H1 (cell line): ENCODE measurements at regions not wholly inside any gene's neighbourhood (a gene's known extent, or its start where the extent isn't known, plus 50 kb on each side); places are given as distances from the start of the nearest gene placed in this dataset.

ENCODE experiments used
- CTCF ChIA-PET: fragments of 300-600 bp; sonication (Branson Sonifier 250); formaldehyde crosslinking; loops from one replicate; lab custom pipeline; 2021; ENCODE audit not compliant: partially characterized antibody; lab: Charles Lee
- POLR2A ChIA-PET: fragments of 300-600 bp; sonication (Branson Sonifier 250); formaldehyde crosslinking; loops from one replicate; lab custom pipeline; 2021; ENCODE audit warnings: inconsistent platforms; ENCODE audit not compliant: partially characterized antibody; lab: Charles Lee
- DNase-seq, 2 experiments: peaks; one replicate each; pipeline versions ENCODE4 v3.0.0 to v3.0.0-alpha.2; 2010 to 2022; ENCODE audit warnings: low spot score in 2 of 2, low read depth in 1 of 2, mixed read lengths in 1 of 2
- FAIRE-seq: peaks from 2 replicates; lab custom pipeline; 2011; peaks lifted over from hg19 to GRCh38; lab: Jason Lieb, UNC
- H2AFZ ChIP-seq: 2 replicates; pipeline ENCODE4 v1.8.1; 2012; ENCODE audit warnings: low read length, inconsistent platforms
- H2AK5ac ChIP-seq: 2 replicates; pipeline ENCODE4 v1.6.1; 2013; ENCODE audit warnings: low read depth, low read length
- H2BK120ac ChIP-seq: replicated peaks from 2 replicates; pipeline ENCODE3; 2013; ENCODE audit warnings: low read depth, low read length, inconsistent platforms
- H2BK12ac ChIP-seq: 2 replicates; pipeline ENCODE4 v1.6.1; 2013; ENCODE audit warnings: low read depth, low read length
- H2BK15ac ChIP-seq: 2 replicates; pipeline ENCODE4 v1.6.1; 2013; ENCODE audit warnings: low read length
- H2BK20ac ChIP-seq: 2 replicates; pipeline ENCODE4 v1.6.1; 2013; ENCODE audit warnings: low read length
- H2BK5ac ChIP-seq: 2 replicates; pipeline ENCODE4 v1.6.1; 2013; ENCODE audit warnings: low read depth, low read length
- H3K14ac ChIP-seq: 2 replicates; pipeline ENCODE4 v1.6.1; 2013; ENCODE audit warnings: inconsistent platforms; ENCODE audit not compliant: insufficient read length
- H3K18ac ChIP-seq: 2 replicates; pipeline ENCODE4 v1.6.1; 2013; ENCODE audit warnings: low read length; ENCODE audit errors: extremely low read depth
- H3K23ac ChIP-seq: 2 replicates; pipeline ENCODE4 v1.6.1; 2013; ENCODE audit warnings: inconsistent platforms; ENCODE audit not compliant: insufficient read length
- H3K23me2 ChIP-seq: 2 replicates; pipeline ENCODE4 v1.6.1; 2013; ENCODE audit warnings: low read depth, low read length
- H3K27ac ChIP-seq: 2 replicates; pipeline ENCODE4 v1.6.1; 2011; ENCODE audit warnings: low read depth, low read length, inconsistent platforms
- H3K27me3 ChIP-seq, 4 experiments: replicated peaks in 1 of 4; 1 replicate in 1 of 4; 2 replicates in 3 of 4; pipeline versions ENCODE4 v1.6.1 to v1.8.1; 2011 to 2013; ENCODE audit warnings: low read length in 3 of 4, mild to moderate bottlenecking in 3 of 4, inconsistent platforms in 2 of 4, mixed read lengths in 2 of 4, moderate library complexity in 1 of 4; ENCODE audit not compliant: control insufficient read depth in 3 of 4, insufficient read depth in 3 of 4; ENCODE audit errors: extremely low read depth in 1 of 4
- H3K36me3 ChIP-seq, 4 experiments: 2 replicates each; pipeline versions ENCODE4 v1.6.1 to v1.8.1; 2011 to 2013; ENCODE audit warnings: mild to moderate bottlenecking in 4 of 4, low read length in 3 of 4, moderate library complexity in 2 of 4, control low read depth in 1 of 4, inconsistent platforms in 1 of 4; ENCODE audit not compliant: insufficient read depth in 4 of 4, control insufficient read depth in 2 of 4
- H3K4ac ChIP-seq: replicated peaks from 2 replicates; pipeline ENCODE3; 2013; ENCODE audit warnings: low read length, low read depth, mixed read lengths, inconsistent platforms; ENCODE audit not compliant: insufficient read length
- H3K4me1 ChIP-seq, 4 experiments: replicated peaks in 1 of 4; 1 replicate in 1 of 4; 2 replicates in 3 of 4; pipeline versions ENCODE4 v1.6.1 to v1.8.1; 2011 to 2013; ENCODE audit warnings: low read length in 3 of 4, inconsistent platforms in 2 of 4, mixed read lengths in 1 of 4; ENCODE audit not compliant: insufficient read depth in 4 of 4, control insufficient read depth in 3 of 4
- H3K4me2 ChIP-seq, 2 experiments: 2 replicates each; pipeline versions ENCODE4 v1.6.1 to v1.8.1; 2011 to 2013; ENCODE audit warnings: low read depth in 2 of 2, low read length in 2 of 2, control low read depth in 1 of 2, inconsistent platforms in 1 of 2, mild to moderate bottlenecking in 1 of 2; ENCODE audit not compliant: insufficient read depth in 1 of 2
- H3K4me3 ChIP-seq, 4 experiments: fragments of 200-600, 300-600 bp in 1 of 4; sonication (generic), shearing (Covaris generic), sonication (Bioruptor Twin) in 1 of 4; 2 replicates each; pipeline versions ENCODE4 v1.5.1 to v1.8.1; 2011 to 2016; ENCODE audit warnings: low read length in 4 of 4, low read depth in 3 of 4, control low read depth in 2 of 4, inconsistent platforms in 2 of 4, mild to moderate bottlenecking in 2 of 4, mixed read lengths in 1 of 4, moderate library complexity in 1 of 4; ENCODE audit not compliant: insufficient read depth in 2 of 4; ENCODE audit errors: extremely low read depth in 1 of 4
- H3K56ac ChIP-seq: replicated peaks from 2 replicates; pipeline ENCODE3; 2013; ENCODE audit warnings: low read depth, mild to moderate bottlenecking, mixed read lengths, low read length, inconsistent platforms; ENCODE audit not compliant: insufficient read length
- H3K79me1 ChIP-seq: 2 replicates; pipeline ENCODE4 v1.6.1; 2013; ENCODE audit warnings: low read depth, low read length, control low read depth
- H3K79me2 ChIP-seq, 2 experiments: 2 replicates each; pipeline versions ENCODE4 v1.6.1 to v1.8.1; 2012 to 2013; ENCODE audit warnings: low read length in 2 of 2, mild to moderate bottlenecking in 2 of 2, inconsistent platforms in 1 of 2; ENCODE audit not compliant: insufficient read depth in 2 of 2, control insufficient read depth in 1 of 2
- H3K9ac ChIP-seq, 4 experiments: replicated peaks in 1 of 4; 1 replicate in 1 of 4; 2 replicates in 3 of 4; pipeline versions ENCODE4 v1.6.1 to v1.8.1; 2011 to 2013; ENCODE audit warnings: low read depth in 3 of 4, low read length in 3 of 4, control low read depth in 2 of 4, mild to moderate bottlenecking in 2 of 4, moderate library complexity in 2 of 4, inconsistent platforms in 1 of 4; ENCODE audit errors: extremely low read depth in 1 of 4
- H3K9me3 ChIP-seq, 2 experiments: 2 replicates each; pipeline versions ENCODE4 v1.6.1 to v1.8.1; 2012 to 2013; ENCODE audit warnings: mild to moderate bottlenecking in 2 of 2, moderate library complexity in 2 of 2, control low read depth in 1 of 2, inconsistent platforms in 1 of 2, low read depth in 1 of 2, low read length in 1 of 2, mixed read lengths in 1 of 2; ENCODE audit not compliant: insufficient read depth in 2 of 2
- H4K20me1 ChIP-seq, 2 experiments: replicated peaks in 1 of 2; 2 replicates each; pipeline versions ENCODE3 to v1.8.1; 2011 to 2013; ENCODE audit warnings: inconsistent platforms in 2 of 2, low read length in 2 of 2, mild to moderate bottlenecking in 1 of 2; ENCODE audit not compliant: insufficient read depth in 2 of 2, control insufficient read depth in 1 of 2
- H4K5ac ChIP-seq: 2 replicates; pipeline ENCODE4 v1.6.1; 2013; ENCODE audit warnings: low read length, low read depth, mixed read lengths, inconsistent platforms; ENCODE audit not compliant: insufficient read length
- H4K8ac ChIP-seq: 2 replicates; pipeline ENCODE4 v1.8.0; 2013; ENCODE audit warnings: mild to moderate bottlenecking, moderate library complexity, low read length, inconsistent platforms; ENCODE audit not compliant: insufficient read depth; ENCODE audit errors: extremely low read depth
- H4K91ac ChIP-seq: replicated peaks from 2 replicates; pipeline ENCODE3; 2013; ENCODE audit warnings: low read length, mixed read lengths, inconsistent platforms; ENCODE audit not compliant: insufficient read length
- ASH2L ChIP-seq: fragments of 200-600, 300-600 bp; sonication (generic); IDR thresholded peaks from one replicate; pipeline ENCODE4 v1.7.1; 2017; ENCODE audit warnings: low read length
- BRCA1 ChIP-seq: IDR thresholded peaks from 2 replicates; pipeline ENCODE4 v1.6.1; 2012; ENCODE audit warnings: low read depth, low read length, improper control_type of control experiment
- CHD1 ChIP-seq: IDR thresholded peaks from 2 replicates; pipeline ENCODE4 v1.6.1; 2012; ENCODE audit warnings: low read depth, low read length, improper control_type of control experiment
- CHD2 ChIP-seq: IDR thresholded peaks from 2 replicates; pipeline ENCODE4 v1.6.1; 2012; ENCODE audit warnings: low read length, improper control_type of control experiment
- FOSL1 ChIP-seq: IDR thresholded peaks from 2 replicates; pipeline ENCODE4 v1.6.1; 2011; ENCODE audit warnings: mild to moderate bottlenecking, low read depth, low read length, moderate library complexity; ENCODE audit not compliant: insufficient read depth
- RBBP5 ChIP-seq: IDR thresholded peaks from 2 replicates; pipeline ENCODE4 v1.7.1; 2012; ENCODE audit warnings: low read depth, mild to moderate bottlenecking, inconsistent platforms, low read length, moderate library complexity, borderline replicate concordance
- RNF2 ChIP-seq: fragments of 200-900, 300-1000 bp; sonication (generic); IDR thresholded peaks from 2 replicates; pipeline ENCODE4 v1.7.1; 2016; ENCODE audit warnings: borderline replicate concordance, low read depth, mild to moderate bottlenecking, antibody characterized with exemption, low read length; ENCODE audit not compliant: poor library complexity, severe bottlenecking; ENCODE audit errors: missing control alignments
- SP1 ChIP-seq: IDR thresholded peaks from 2 replicates; pipeline ENCODE4 v1.6.1; 2011; ENCODE audit warnings: low read depth, low read length
- TBP ChIP-seq: IDR thresholded peaks from 2 replicates; pipeline ENCODE4 v1.6.1; 2011; ENCODE audit warnings: low read depth, low read length, improper control_type of control experiment
- TCF12 ChIP-seq: IDR thresholded peaks from 2 replicates; pipeline ENCODE4 v1.6.1; 2011; ENCODE audit warnings: low read depth, mild to moderate bottlenecking, low read length
- WGBS, 2 experiments: shearing (Covaris generic) in 1 of 2; methylation state at CpG; one replicate each; pipeline versions ENCODE4 v1.1.6 to v1.1.7; 2013 to 2015; ENCODE audit warnings: low lambda C conversion rate in 2 of 2, mixed read lengths in 2 of 2, inconsistent platforms in 1 of 2, low coverage in 1 of 2, missing lambda C conversion rate in 1 of 2; ENCODE audit not compliant: insufficient replicate concordance in 2 of 2, insufficient coverage in 1 of 2, insufficient read length in 1 of 2; ENCODE audit errors: extremely low coverage in 1 of 2, missing lambda C conversion rate in 1 of 2; 5-methylcytosine and 5-hydroxymethylcytosine counted together
- TF ChIP-seq, protein P1 (sequence below): IDR thresholded peaks from 2 replicates; pipeline ENCODE4 v1.6.1; 2011; ENCODE audit warnings: low read length, improper control_type of control experiment

DNA sequence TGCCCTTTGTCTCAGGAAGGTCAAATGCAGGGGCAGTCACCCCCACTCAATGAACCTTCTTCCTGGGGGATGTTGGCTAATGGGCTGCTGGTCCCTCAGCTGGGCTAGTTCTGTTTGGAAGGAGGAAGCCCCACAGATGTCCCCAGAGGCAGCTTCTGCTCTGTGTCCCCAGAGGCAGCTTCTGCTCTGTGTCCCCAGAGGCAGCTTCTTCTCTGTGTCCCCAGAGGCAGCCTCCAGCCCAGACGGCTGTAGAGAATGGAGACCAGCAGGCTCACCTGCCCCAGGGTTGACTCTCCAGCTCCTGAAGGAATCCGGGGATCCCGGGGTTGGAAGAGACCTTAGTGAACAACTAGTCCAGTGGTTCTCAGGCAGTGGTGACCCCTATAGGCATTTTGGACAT lies 62.5 kb upstream of the LEP start:
- no peak overlapping the region for H4K91ac ChIP-seq
- no peak overlapping the region for H3K14ac ChIP-seq
- H2BK120ac ChIP-seq, result no peak overlapping the region
- POLR2A ChIA-PET, result no interaction called here
- no peaks in the 10 kb centered on the region for H3K36me3 ChIP-seq
- no peak overlapping the region for H3K4me2 ChIP-seq
- WGBS, 2 experiments, result 90% methylated on average over 3 of the region's 3 CpGs; no CpG with 5 or more reads in 1 of the 2 experiments
- FAIRE-seq (no peak), DNase-seq (no peak)
- no peaks in the 10 kb centered on the region for H4K20me1 ChIP-seq
- no peak overlapping the region for H3K27ac ChIP-seq
- no peak for TF ChIP-seq TCF12
- TF ChIP-seq, protein P1, sequence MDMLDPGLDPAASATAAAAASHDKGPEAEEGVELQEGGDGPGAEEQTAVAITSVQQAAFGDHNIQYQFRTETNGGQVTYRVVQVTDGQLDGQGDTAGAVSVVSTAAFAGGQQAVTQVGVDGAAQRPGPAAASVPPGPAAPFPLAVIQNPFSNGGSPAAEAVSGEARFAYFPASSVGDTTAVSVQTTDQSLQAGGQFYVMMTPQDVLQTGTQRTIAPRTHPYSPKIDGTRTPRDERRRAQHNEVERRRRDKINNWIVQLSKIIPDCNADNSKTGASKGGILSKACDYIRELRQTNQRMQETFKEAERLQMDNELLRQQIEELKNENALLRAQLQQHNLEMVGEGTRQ, result no peak
- no peak for TF ChIP-seq CHD1
- no peak for TF ChIP-seq FOSL1
- TF ChIP-seq CHD2, result no peak
- no peak for TF ChIP-seq ASH2L
- TF ChIP-seq SP1, result no peak
- no peak for TF ChIP-seq BRCA1
- no peak for TF ChIP-seq RNF2
- no peak for TF ChIP-seq RBBP5
- no peak for TF ChIP-seq TBP
- H3K27me3 ChIP-seq, result no peaks in the 10 kb centered on the region; a peak in 2 of 7 replicates
- no peak overlapping the region for H2BK12ac ChIP-seq
- H3K4me3 ChIP-seq, result no peak overlapping the region
- CTCF ChIA-PET, result interaction anchor here (1.0 to 3.7 kb wide), 10 partner anchors 10 to 550 kb away, joined by 4 to 28 read pairs (median 6); no protein-coding TSS in a partner anchor
- no peak overlapping the region for H3K56ac ChIP-seq
- no peak overlapping the region for H3K9ac ChIP-seq
- H4K5ac ChIP-seq, result no peak overlapping the region
- no peak overlapping the region for H3K4ac ChIP-seq
- no peaks in the 10 kb centered on the region for H3K79me1 ChIP-seq
- H2BK5ac ChIP-seq, result no peak overlapping the region
- no peak overlapping the region for H3K23ac ChIP-seq
- H3K79me2 ChIP-seq, result no peaks in the 10 kb centered on the region
- no peak overlapping the region for H2AFZ ChIP-seq
- no peak overlapping the region for H3K18ac ChIP-seq
- H2BK20ac ChIP-seq, result no peak overlapping the region
- no peaks in the 10 kb centered on the region for H3K9me3 ChIP-seq
- H2BK15ac ChIP-seq, result no peak overlapping the region
- H2AK5ac ChIP-seq, result no peak overlapping the region
- no peaks in the 10 kb centered on the region for H3K23me2 ChIP-seq
- peaks cover 0 to 6% (median 0%) of the 10 kb centered on the region in 4 experiments; a peak in 1 of 7 replicates for H3K4me1 ChIP-seq
- H4K8ac ChIP-seq, result no peak overlapping the region
